Endothelial cell of umbilical vein (primary cell): ENCODE measurements at regions not wholly inside any gene's neighbourhood (a gene's known extent, or its start where the extent isn't known, plus 50 kb on each side); places are given as distances from the start of the nearest gene placed in this dataset.

Source experiments
- BruUV-seq: library from RNA; stranded (reverse); fragments of 400-500 nt; replicated peaks from 2 replicates; lab custom pipeline; 2021; lab: Mats Ljungman, UMichigan
- CTCF ChIA-PET: fragments of 300-600, 350-600 bp; sonication (Branson Sonifier 250); formaldehyde crosslinking; loops from one replicate; lab custom pipeline; 2021; ENCODE audit warnings: antibody characterized with exemption, inconsistent platforms; lab: Charles Lee
- POLR2A ChIA-PET: fragments of 300-600, 350-600 bp; sonication (Branson Sonifier 250); formaldehyde crosslinking; loops from one replicate; lab custom pipeline; 2021; ENCODE audit warnings: antibody characterized with exemption, inconsistent platforms; lab: Charles Lee
- DNase-seq: peaks from one replicate; pipeline ENCODE4 v3.0.0-alpha.2; 2011; ENCODE audit warnings: low read depth, low spot score
- FAIRE-seq: peaks from 2 replicates; lab custom pipeline; 2011; peaks lifted over from hg19 to GRCh38; lab: Jason Lieb, UNC
- H2AFZ ChIP-seq: 2 replicates; pipeline ENCODE4 v1.6.0; 2012; ENCODE audit warnings: low read depth, low read length, control low read depth, inconsistent platforms
- H3K27ac ChIP-seq: 2 replicates; pipeline ENCODE4 v1.5.1; 2011; ENCODE audit warnings: low read depth, mild to moderate bottlenecking, control low read depth, low read length, moderate library complexity; ENCODE audit not compliant: insufficient read depth
- H3K27me3 ChIP-seq, 2 experiments: 2 replicates each; pipeline versions ENCODE4 v1.6.0 to v1.6.1; 2011; ENCODE audit warnings: low read length in 2 of 2, mixed read lengths in 1 of 2; ENCODE audit not compliant: control insufficient read depth in 2 of 2, insufficient read depth in 2 of 2
- H3K36me3 ChIP-seq, 2 experiments: 2 replicates in 1 of 2; 3 replicates in 1 of 2; pipeline ENCODE4 v1.5.1; 2011; ENCODE audit warnings: low read length in 2 of 2, mild to moderate bottlenecking in 1 of 2, moderate library complexity in 1 of 2; ENCODE audit not compliant: control insufficient read depth in 2 of 2, insufficient read depth in 2 of 2; ENCODE audit errors: extremely low read depth in 1 of 2
- H3K4me1 ChIP-seq: 3 replicates; pipeline ENCODE4 v1.5.1; 2011; ENCODE audit warnings: mild to moderate bottlenecking, low read length; ENCODE audit not compliant: control insufficient read depth, insufficient read depth; ENCODE audit errors: extremely low read depth
- H3K4me2 ChIP-seq: 2 replicates; pipeline ENCODE4 v1.6.1; 2011; ENCODE audit warnings: low read length, control low read depth, mixed read lengths; ENCODE audit not compliant: insufficient read depth
- H3K4me3 ChIP-seq, 3 experiments: fragments of 200-600 bp in 1 of 3; sonication (generic), shearing (Covaris generic) in 1 of 3; replicated peaks in 1 of 3; 2 replicates each; pipeline ENCODE4 v1.5.1; 2011 to 2016; ENCODE audit warnings: control low read depth in 3 of 3, low read length in 3 of 3, mild to moderate bottlenecking in 2 of 3, inconsistent platforms in 1 of 3, low read depth in 1 of 3, moderate library complexity in 1 of 3; ENCODE audit not compliant: insufficient read depth in 1 of 3
- H3K79me2 ChIP-seq: 2 replicates; pipeline ENCODE4 v1.6.0; 2012; ENCODE audit warnings: low read length, inconsistent platforms; ENCODE audit not compliant: control insufficient read depth, insufficient read depth
- H3K9ac ChIP-seq: replicated peaks from 2 replicates; pipeline ENCODE3; 2011; ENCODE audit warnings: low read length, control low read depth; ENCODE audit not compliant: insufficient read depth; ENCODE audit errors: extremely low read depth
- H3K9me1 ChIP-seq: replicated peaks from 3 replicates; pipeline ENCODE4 v1.6.0; 2011; ENCODE audit warnings: mild to moderate bottlenecking, low read length; ENCODE audit not compliant: control insufficient read depth, insufficient read depth; ENCODE audit errors: extremely low read depth
- H3K9me3 ChIP-seq: replicated peaks from 2 replicates; pipeline ENCODE4 v1.5.1; 2012; ENCODE audit warnings: low read length, inconsistent platforms; ENCODE audit not compliant: control insufficient read depth, insufficient read depth
- H4K20me1 ChIP-seq: replicated peaks from 2 replicates; pipeline ENCODE3; 2011; ENCODE audit warnings: mild to moderate bottlenecking, low read length; ENCODE audit not compliant: control insufficient read depth, insufficient read depth; ENCODE audit errors: extremely low read depth
- EZH2 ChIP-seq: IDR thresholded peaks from 2 replicates; pipeline ENCODE4 v1.6.1; 2012; ENCODE audit warnings: borderline replicate concordance, low read depth, mild to moderate bottlenecking, moderate library complexity, low read length, inconsistent platforms; ENCODE audit not compliant: severe bottlenecking
- FOS ChIP-seq: IDR thresholded peaks from 2 replicates; pipeline ENCODE4 v1.6.1; 2011; ENCODE audit warnings: mild to moderate bottlenecking, low read length, moderate library complexity, borderline replicate concordance; ENCODE audit not compliant: insufficient read depth
- GATA2 ChIP-seq: IDR thresholded peaks from 2 replicates; pipeline ENCODE4 v1.7.0; 2011; ENCODE audit warnings: low read depth, mild to moderate bottlenecking, moderate library complexity, mixed read lengths, low read length; ENCODE audit not compliant: insufficient read length, insufficient read depth
- POLR2A ChIP-seq: IDR thresholded peaks from 2 replicates; pipeline ENCODE4 v1.6.1; 2012; ENCODE audit warnings: low read depth, mild to moderate bottlenecking, control low read depth, low read length
- dilution Hi-C: fragments of 300-500 bp; cut with MboI; formaldehyde crosslinking; loops from one replicate; pipeline ENCODE4 v1.15.0; 2019; ENCODE audit warnings: low sequenced_read_pairs; ENCODE audit not compliant: extremely low pct_ligation_motif_present
- intact Hi-C: fragments of 100-400 bp; cut with micrococcal nuclease; formaldehyde crosslinking; loops from one replicate; pipeline ENCODE4 v1.10.0; 2022
- TF ChIP-seq, protein P1 (sequence below): IDR thresholded peaks from 2 replicates; pipeline ENCODE4 v1.6.1; 2011; ENCODE audit not compliant: insufficient read depth, insufficient read length
- TF ChIP-seq, protein P2 (sequence below), 2 donors: IDR thresholded peaks; 1 replicate in 1 of 2; 2 replicates in 1 of 2; pipeline ENCODE4 v1.5.1; 2011; ENCODE audit warnings: low read length in 2 of 2, mild to moderate bottlenecking in 2 of 2, moderate library complexity in 2 of 2, control low read depth in 1 of 2, inconsistent platforms in 1 of 2, low read depth in 1 of 2; ENCODE audit not compliant: insufficient read depth in 1 of 2; ENCODE audit errors: extremely low read depth in 1 of 2

DNA sequence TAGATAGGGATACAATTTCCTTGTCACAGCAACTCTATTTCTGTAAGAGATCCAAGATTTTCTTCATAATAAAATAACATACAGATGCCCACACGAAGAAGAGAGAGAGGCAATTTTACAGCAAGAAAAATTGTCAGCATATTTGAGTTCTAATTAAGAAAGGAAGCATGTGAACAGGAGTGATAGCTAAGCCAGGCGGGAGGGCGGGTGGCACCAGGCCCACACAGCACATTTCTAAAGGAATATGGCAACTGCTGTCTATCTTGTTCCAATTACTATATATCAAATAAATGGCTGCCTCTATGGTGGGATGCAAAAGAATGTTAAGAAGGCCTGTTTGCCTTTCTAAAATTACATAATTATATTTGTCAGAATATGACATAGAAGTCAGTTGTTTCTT, 248.3 kb upstream of the DOK6 start:
- no peaks in the 10 kb centered on the region for H4K20me1 ChIP-seq
- H3K4me1 ChIP-seq, result no peaks in the 10 kb centered on the region
- H3K9me1 ChIP-seq, result no peaks in the 10 kb centered on the region
- no peaks in the 10 kb centered on the region for H3K27me3 ChIP-seq
- H3K79me2 ChIP-seq, result no peaks in the 10 kb centered on the region
- ChIA-PET CTCF (no interaction called here), POLR2A (no interaction called here)
- dilution Hi-C loops (no loop called here), intact Hi-C loops (no loop called here)
- no peak for DNase-seq
- no peak overlapping the region for H3K4me2 ChIP-seq
- H3K27ac ChIP-seq, result no peak overlapping the region
- H3K36me3 ChIP-seq, result no peaks in the 10 kb centered on the region
- no peak overlapping the region for H2AFZ ChIP-seq
- H3K9me3 ChIP-seq, result no peaks in the 10 kb centered on the region
- no peak overlapping the region for H3K9ac ChIP-seq
- no peak for FAIRE-seq
- no TSS peak for BruUV-seq
- H3K4me3 ChIP-seq, result no peak overlapping the region
- TF ChIP-seq GATA2, result no peak
- TF ChIP-seq, protein P1, sequence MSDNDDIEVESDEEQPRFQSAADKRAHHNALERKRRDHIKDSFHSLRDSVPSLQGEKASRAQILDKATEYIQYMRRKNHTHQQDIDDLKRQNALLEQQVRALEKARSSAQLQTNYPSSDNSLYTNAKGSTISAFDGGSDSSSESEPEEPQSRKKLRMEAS, result no peak

DNA sequence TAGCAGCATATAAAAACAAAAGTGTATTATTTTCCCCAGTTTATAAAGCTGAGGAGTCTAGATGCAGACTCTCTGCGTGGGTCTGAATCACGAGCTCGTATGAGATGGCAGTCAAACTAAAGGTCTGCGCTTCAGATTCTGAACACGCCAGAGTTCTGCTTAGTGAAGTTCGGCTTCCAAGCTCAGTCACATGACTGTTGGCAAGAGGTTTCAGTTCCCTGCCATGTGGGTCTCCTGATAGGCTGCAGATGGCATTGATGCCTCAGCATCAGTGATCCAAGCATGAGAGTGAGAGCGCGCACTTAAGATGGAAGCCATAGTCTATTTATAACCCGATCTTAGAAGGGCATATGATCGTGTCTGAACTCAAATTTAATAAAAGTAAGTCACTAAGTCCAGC, 242.8 kb upstream of the DOK6 start:
- intact Hi-C loops, result no loop called here
- Histone ChIP-seq H3K4me1 (no peaks in the 10 kb centered on the region), H3K9me3 (no peaks in the 10 kb centered on the region), H3K36me3 (no peaks in the 10 kb centered on the region), H3K9me1 (no peaks in the 10 kb centered on the region), H3K4me3 (no peak overlapping the region), H3K79me2 (no peaks in the 10 kb centered on the region), H4K20me1 (no peaks in the 10 kb centered on the region), H3K4me2 (no peak overlapping the region), H3K9ac (no peak overlapping the region), H3K27ac (no peak overlapping the region), H2AFZ (no peak overlapping the region), H3K27me3 (no peaks in the 10 kb centered on the region)
- TF ChIP-seq, protein P2, sequence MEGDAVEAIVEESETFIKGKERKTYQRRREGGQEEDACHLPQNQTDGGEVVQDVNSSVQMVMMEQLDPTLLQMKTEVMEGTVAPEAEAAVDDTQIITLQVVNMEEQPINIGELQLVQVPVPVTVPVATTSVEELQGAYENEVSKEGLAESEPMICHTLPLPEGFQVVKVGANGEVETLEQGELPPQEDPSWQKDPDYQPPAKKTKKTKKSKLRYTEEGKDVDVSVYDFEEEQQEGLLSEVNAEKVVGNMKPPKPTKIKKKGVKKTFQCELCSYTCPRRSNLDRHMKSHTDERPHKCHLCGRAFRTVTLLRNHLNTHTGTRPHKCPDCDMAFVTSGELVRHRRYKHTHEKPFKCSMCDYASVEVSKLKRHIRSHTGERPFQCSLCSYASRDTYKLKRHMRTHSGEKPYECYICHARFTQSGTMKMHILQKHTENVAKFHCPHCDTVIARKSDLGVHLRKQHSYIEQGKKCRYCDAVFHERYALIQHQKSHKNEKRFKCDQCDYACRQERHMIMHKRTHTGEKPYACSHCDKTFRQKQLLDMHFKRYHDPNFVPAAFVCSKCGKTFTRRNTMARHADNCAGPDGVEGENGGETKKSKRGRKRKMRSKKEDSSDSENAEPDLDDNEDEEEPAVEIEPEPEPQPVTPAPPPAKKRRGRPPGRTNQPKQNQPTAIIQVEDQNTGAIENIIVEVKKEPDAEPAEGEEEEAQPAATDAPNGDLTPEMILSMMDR (IDR thresholded peaks at IDR 0.05; ENCODE audit: extremely low read depth in 1 of 2, insufficient read depth in 1 of 2, low read depth in 1 of 2, low read length in 2 of 2), result no peak
- no peak for TF ChIP-seq FOS
- TF ChIP-seq, protein P1, result no peak
- no peak for TF ChIP-seq GATA2
- no peak for TF ChIP-seq POLR2A
- no peak for TF ChIP-seq EZH2
- no peak for FAIRE-seq
- no TSS peak for BruUV-seq
- dilution Hi-C loops, result no loop called here
- ChIA-PET POLR2A (no interaction called here), CTCF (no interaction called here)
- DNase-seq, result no peak
